Upper lobe of right lung (tissue), 1 donor: ENCODE measurements at regions not wholly inside any gene's neighbourhood (a gene's known extent, or its start where the extent isn't known, plus 50 kb on each side); places are given as distances from the start of the nearest gene placed in this dataset.

Experiments used
- ATAC-seq: fragments of 200-7000 bp; cut with Tn5 transposase; one replicate; pipeline ENCODE4 v1.9.1; 2020; ENCODE audit warnings: mild to moderate bottlenecking, moderate library complexity
- DNase-seq: peaks from one replicate; pipeline ENCODE4 v3.0.0-alpha.2; 2020
- H3K27ac ChIP-seq: fragments of 200-600 bp; one replicate; pipeline ENCODE4 v1.8.0; 2022
- H3K27me3 ChIP-seq: fragments of 200-600 bp; one replicate; pipeline ENCODE4 v1.8.0; 2022; ENCODE audit warnings: mild to moderate bottlenecking
- H3K36me3 ChIP-seq: fragments of 200-600 bp; one replicate; pipeline ENCODE4 v1.8.0; 2022
- H3K4me1 ChIP-seq: fragments of 200-600 bp; one replicate; pipeline ENCODE4 v1.8.0; 2022
- H3K4me3 ChIP-seq: fragments of 200-600 bp; one replicate; pipeline ENCODE4 v1.8.0; 2022; ENCODE audit warnings: mild to moderate bottlenecking
- H3K9me3 ChIP-seq: fragments of 200-600 bp; one replicate; pipeline ENCODE4 v1.8.0; 2022
- intact Hi-C: fragments of 100-400 bp; cut with DNase I; formaldehyde crosslinking; loops from one replicate; pipeline ENCODE4 v1.11.0; 2022
- TF ChIP-seq, protein P1 (sequence below): fragments of 200-600 bp; IDR thresholded peaks from one replicate; pipeline ENCODE4 v1.8.0; 2022; ENCODE audit warnings: antibody characterized with exemption
- donor health status: DM: no; HTN: yes; CAD: no; lungs with severe emphysema.

DNA sequence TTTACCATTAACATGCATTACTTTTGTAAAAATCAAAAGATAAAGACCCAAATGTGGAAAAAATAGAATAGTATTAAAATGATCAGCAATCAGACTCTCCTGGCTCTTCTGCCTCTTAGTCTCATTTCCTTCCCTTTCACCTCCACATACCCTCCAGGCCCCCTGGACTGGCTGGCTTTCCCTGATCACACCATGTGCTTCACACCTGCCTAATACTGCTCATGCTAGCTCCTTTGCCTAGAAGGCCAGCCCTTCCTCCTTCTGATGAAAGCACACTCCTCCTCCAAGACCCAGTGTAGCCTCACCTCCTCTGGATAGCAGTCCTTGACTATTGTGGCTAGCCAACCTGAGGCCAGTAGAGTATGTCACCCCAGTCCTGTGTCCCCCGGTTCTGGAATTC, 182.0 kb upstream of the HEY2 start:
- TF ChIP-seq, protein P1, sequence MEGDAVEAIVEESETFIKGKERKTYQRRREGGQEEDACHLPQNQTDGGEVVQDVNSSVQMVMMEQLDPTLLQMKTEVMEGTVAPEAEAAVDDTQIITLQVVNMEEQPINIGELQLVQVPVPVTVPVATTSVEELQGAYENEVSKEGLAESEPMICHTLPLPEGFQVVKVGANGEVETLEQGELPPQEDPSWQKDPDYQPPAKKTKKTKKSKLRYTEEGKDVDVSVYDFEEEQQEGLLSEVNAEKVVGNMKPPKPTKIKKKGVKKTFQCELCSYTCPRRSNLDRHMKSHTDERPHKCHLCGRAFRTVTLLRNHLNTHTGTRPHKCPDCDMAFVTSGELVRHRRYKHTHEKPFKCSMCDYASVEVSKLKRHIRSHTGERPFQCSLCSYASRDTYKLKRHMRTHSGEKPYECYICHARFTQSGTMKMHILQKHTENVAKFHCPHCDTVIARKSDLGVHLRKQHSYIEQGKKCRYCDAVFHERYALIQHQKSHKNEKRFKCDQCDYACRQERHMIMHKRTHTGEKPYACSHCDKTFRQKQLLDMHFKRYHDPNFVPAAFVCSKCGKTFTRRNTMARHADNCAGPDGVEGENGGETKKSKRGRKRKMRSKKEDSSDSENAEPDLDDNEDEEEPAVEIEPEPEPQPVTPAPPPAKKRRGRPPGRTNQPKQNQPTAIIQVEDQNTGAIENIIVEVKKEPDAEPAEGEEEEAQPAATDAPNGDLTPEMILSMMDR = no peak
- Histone ChIP-seq H3K27me3 (no peaks in the 10 kb centered on the region), H3K36me3 (no peaks in the 10 kb centered on the region), H3K9me3 (no peaks in the 10 kb centered on the region), H3K4me1 (no peaks in the 10 kb centered on the region), H3K4me3 (no peak overlapping the region), H3K27ac (no peak overlapping the region)
- intact Hi-C loops = no loop called here
- ATAC-seq = no peak
- no peak for DNase-seq

DNA sequence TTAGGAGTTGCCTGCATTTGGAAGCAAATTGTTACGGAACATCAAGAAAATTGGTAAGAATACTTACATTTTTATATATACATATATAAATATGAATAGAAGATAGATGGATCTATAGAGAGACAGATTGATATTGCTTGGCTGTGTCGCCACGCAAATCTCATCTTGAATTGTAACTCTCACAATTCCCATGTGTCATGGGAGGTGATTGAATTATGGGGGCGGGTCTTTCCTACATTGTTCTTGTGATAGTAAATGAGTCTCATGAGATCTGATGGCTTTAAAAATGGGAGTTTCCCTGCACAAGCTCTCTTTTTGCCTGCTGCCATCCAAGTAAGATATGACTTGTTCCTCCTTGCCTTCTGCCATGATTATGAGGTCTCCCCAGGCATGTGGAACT, 180.8 kb upstream of the HEY2 start:
- H3K9me3 ChIP-seq = no peaks in the 10 kb centered on the region
- no peaks in the 10 kb centered on the region for H3K4me1 ChIP-seq
- intact Hi-C loops = no loop called here
- no peaks in the 10 kb centered on the region for H3K36me3 ChIP-seq
- no peak overlapping the region for H3K27ac ChIP-seq
- TF ChIP-seq, protein P1 = no peak
- no peaks in the 10 kb centered on the region for H3K27me3 ChIP-seq
- DNase-seq (no peak), ATAC-seq (no peak)
- no peak overlapping the region for H3K4me3 ChIP-seq

DNA sequence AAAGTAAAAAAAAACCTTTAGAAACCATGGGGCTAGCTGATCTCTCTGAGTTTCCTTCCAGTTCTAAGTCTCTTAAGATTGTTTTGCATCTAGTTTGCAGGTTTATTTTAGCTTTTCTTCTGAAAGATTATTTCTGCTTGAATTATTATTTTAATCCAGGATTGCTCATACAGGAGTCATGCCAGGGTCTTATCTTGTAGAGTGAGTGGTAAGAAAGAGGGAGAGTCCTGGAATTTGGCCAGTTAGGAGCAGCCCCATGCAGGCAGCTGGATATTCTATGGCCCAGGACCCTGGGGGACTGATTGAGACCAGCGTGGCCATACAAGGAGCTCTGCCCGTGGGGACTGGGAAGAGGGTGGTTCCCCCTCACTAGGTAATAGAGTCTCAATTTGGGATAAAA, 178.9 kb upstream of the HEY2 start:
- H3K4me1 ChIP-seq = no peaks in the 10 kb centered on the region
- TF ChIP-seq, protein P1 = no peak
- no peak overlapping the region for H3K4me3 ChIP-seq
- no peaks in the 10 kb centered on the region for H3K9me3 ChIP-seq
- DNase-seq (no peak), ATAC-seq (no peak)
- no peaks in the 10 kb centered on the region for H3K27me3 ChIP-seq
- no peaks in the 10 kb centered on the region for H3K36me3 ChIP-seq
- no peak overlapping the region for H3K27ac ChIP-seq
- intact Hi-C loops = no loop called here

DNA sequence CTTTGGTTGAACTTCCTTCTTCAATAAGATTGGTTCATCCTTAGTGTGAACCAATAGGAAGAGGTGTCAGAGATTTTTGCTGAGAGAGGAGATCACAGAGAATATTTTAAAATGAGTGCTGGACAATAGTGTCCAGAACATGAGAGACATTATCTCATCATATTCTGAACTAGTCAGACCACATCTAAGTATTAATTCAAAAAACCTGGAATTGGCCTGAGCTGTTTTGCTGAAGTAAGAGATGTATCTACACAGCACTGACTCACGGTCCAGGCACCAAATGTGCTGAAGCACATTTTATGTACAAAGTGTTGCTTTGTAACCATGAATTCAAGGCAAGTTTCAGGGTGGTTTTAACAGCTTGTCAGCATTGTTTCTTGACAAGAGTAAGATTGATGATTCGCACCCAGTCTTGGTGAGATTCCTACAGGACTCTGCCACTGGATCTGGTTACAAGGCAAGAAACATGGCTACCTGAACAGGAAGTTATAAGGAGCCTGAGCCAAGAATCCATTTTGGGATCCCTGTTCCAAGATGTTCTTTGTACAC, 178.2 kb upstream of the HEY2 start:
- TF ChIP-seq, protein P1 = no peak
- H3K4me3 ChIP-seq = no peak overlapping the region
- no peak overlapping the region for H3K27ac ChIP-seq
- H3K27me3 ChIP-seq = no peaks in the 10 kb centered on the region
- H3K9me3 ChIP-seq = no peaks in the 10 kb centered on the region
- no peaks in the 10 kb centered on the region for H3K4me1 ChIP-seq
- intact Hi-C loops = no loop called here
- DNase-seq = no peak
- ATAC-seq = no peak
- H3K36me3 ChIP-seq = no peaks in the 10 kb centered on the region

DNA sequence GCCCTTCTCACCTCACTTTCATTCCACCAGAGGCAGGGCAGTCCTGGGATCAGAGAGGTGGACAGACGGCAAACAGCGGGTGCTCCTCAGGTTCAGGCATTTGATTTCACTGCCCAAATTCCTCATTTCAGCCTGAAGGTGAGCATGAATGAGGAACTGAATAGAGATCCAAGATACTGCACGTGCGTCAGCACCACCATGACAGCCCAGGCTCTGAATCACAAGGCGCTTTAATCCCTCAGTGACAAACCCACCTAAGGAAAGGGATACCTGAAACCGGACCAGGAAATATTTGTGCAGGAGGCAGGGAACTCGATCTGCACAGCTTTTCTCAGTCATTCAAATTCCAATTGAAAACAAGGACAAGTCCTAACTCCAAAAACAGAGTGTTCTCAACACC, 174.8 kb upstream of the HEY2 start:
- H3K4me3 ChIP-seq = no peak overlapping the region
- intact Hi-C loops = no loop called here
- DNase-seq (no peak), ATAC-seq (no peak)
- no peaks in the 10 kb centered on the region for H3K27me3 ChIP-seq
- no peak overlapping the region for H3K27ac ChIP-seq
- TF ChIP-seq, protein P1 = no peak
- H3K9me3 ChIP-seq = no peaks in the 10 kb centered on the region
- no peaks in the 10 kb centered on the region for H3K4me1 ChIP-seq
- H3K36me3 ChIP-seq = no peaks in the 10 kb centered on the region

DNA sequence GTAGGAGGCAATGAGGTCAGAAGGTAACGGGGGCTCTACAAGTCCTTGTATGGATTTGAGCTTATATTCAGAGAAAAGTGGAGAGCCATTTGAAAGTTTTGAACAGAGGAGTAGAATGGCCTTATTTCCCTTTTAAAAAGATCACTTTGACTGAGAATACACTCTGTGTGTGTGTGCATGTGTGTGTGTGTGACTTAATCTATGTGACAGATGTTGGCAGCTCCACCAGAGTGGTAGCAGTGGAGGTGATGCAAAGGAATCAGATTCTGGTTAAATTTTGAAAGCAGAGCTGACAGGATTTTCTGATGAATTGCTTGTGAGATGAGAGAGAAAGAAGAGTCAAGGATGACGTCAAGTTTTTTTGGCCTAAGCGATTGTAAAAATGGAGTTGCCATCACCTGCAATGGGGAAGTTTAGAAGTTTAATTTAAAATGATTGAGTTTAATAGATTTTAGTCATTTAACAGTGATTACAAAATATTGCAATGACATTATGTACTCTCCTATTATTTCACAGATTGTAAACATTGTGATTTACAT, 172.2 kb upstream of the HEY2 start:
- DNase-seq (no peak), ATAC-seq (no peak)
- Histone ChIP-seq H3K9me3 (no peaks in the 10 kb centered on the region), H3K27ac (no peak overlapping the region), H3K27me3 (no peaks in the 10 kb centered on the region), H3K4me3 (no peak overlapping the region), H3K36me3 (no peaks in the 10 kb centered on the region), H3K4me1 (no peaks in the 10 kb centered on the region)
- TF ChIP-seq, protein P1 = no peak
- intact Hi-C loops = no loop called here
